Uterus (tissue), 2 donors: ENCODE measurements at regions not wholly inside any gene's neighbourhood (a gene's known extent, or its start where the extent isn't known, plus 50 kb on each side); places are given as distances from the start of the nearest gene placed in this dataset.

Source experiments
- POLR2A ChIP-seq, 2 donors: fragments of 450-650 bp; IDR thresholded peaks; one replicate each; pipeline ENCODE4 v1.6.1; 2016; ENCODE audit warnings: antibody characterized with exemption in 2 of 2, mild to moderate bottlenecking in 1 of 2, moderate library complexity in 1 of 2
- TF ChIP-seq, protein P1 (sequence below), 4 experiments: fragments of 200-600 bp in 2 of 4; fragments of 450-650 bp in 2 of 4; sonication (generic) in 2 of 4; IDR thresholded peaks; one replicate each; pipeline ENCODE4 v1.5.1; 2016 to 2019; ENCODE audit warnings: antibody characterized with exemption in 4 of 4, mild to moderate bottlenecking in 2 of 4, moderate library complexity in 1 of 4

DNA sequence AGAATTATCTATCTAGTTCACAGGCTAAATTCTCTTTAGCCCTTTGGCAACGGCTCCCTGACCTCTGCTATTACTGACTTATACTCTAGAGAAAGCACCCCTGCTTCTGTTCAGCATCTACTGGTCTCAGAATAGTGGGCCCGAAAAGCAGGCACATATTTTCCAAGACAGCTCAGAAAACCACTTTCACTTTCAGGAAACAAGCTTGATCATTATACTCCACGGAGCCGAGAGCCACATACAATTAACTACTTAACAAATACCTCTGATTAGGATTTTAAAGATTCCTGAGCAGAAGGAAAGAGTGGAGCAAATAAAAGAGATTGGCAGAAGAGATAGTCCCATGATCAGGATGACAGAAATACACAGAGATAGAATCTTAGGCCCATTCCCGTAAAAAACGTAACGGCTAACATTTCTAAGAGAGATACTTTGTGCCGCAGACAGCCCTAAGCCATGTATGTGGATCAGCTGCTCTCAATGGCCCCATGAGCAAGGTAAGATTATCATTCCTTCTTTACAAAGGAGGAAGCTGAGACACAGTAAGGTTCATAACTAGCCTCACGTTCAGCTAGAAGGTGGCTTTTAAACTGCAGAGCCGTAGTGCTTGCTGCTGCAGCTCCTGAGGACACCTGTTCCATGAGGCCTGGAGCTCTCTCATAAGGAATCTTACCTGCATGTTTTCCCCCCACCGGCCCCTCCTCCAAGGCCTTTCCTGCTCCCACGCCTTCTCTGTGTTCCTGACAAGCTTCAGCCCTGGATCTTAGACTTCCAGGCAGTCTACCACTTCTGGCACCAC, 227.2 kb downstream of the FOXO1 start:
- TF ChIP-seq, protein P1, sequence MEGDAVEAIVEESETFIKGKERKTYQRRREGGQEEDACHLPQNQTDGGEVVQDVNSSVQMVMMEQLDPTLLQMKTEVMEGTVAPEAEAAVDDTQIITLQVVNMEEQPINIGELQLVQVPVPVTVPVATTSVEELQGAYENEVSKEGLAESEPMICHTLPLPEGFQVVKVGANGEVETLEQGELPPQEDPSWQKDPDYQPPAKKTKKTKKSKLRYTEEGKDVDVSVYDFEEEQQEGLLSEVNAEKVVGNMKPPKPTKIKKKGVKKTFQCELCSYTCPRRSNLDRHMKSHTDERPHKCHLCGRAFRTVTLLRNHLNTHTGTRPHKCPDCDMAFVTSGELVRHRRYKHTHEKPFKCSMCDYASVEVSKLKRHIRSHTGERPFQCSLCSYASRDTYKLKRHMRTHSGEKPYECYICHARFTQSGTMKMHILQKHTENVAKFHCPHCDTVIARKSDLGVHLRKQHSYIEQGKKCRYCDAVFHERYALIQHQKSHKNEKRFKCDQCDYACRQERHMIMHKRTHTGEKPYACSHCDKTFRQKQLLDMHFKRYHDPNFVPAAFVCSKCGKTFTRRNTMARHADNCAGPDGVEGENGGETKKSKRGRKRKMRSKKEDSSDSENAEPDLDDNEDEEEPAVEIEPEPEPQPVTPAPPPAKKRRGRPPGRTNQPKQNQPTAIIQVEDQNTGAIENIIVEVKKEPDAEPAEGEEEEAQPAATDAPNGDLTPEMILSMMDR (IDR thresholded peaks at IDR 0.05), result no peak
- no peak for TF ChIP-seq POLR2A (IDR thresholded peaks at IDR 0.05)
